Panc1 (cell line): ENCODE measurements at regions not wholly inside any gene's neighbourhood (a gene's known extent, or its start where the extent isn't known, plus 50 kb on each side); places are given as distances from the start of the nearest gene placed in this dataset.

ENCODE experiments used
- ATAC-seq: fragments of 200-7000 bp; cut with Tn5 transposase; 2 replicates; pipeline ENCODE4 v1.9.1; 2020; ENCODE audit warnings: mild to moderate bottlenecking, moderate library complexity
- BruUV-seq: library from RNA; stranded (reverse); fragments of 400-500 nt; replicated peaks from 2 replicates; lab custom pipeline; 2021; lab: Mats Ljungman, UMichigan
- CTCF ChIA-PET: fragments of 300-600 bp; sonication (Branson Sonifier 250); formaldehyde crosslinking; loops from one replicate; lab custom pipeline; 2022; ENCODE audit warnings: antibody characterized with exemption; lab: Charles Lee
- POLR2A ChIA-PET: fragments of 300-600 bp; sonication (Branson Sonifier 250); formaldehyde crosslinking; loops from one replicate; lab custom pipeline; 2022; ENCODE audit warnings: antibody characterized with exemption; lab: Charles Lee
- DNase-seq: peaks from one replicate; pipeline ENCODE4 v3.0.0-alpha.2; 2010; ENCODE audit warnings: low read depth, low spot score
- H3K27ac ChIP-seq: 2 replicates; pipeline ENCODE4 v1.5.1; 2011; ENCODE audit warnings: mild to moderate bottlenecking, low read length, inconsistent platforms
- H3K27me3 ChIP-seq: fragments of 200-500 bp; sonication (Bioruptor generic); 2 replicates; pipeline ENCODE4 v1.6.0; 2014; ENCODE audit warnings: low read length, inconsistent platforms; ENCODE audit not compliant: control insufficient read depth, insufficient read depth
- H3K36me3 ChIP-seq: fragments of 200-500 bp; sonication (Bioruptor generic); 2 replicates; pipeline ENCODE4 v1.5.1; 2014; ENCODE audit warnings: inconsistent platforms, mild to moderate bottlenecking, low read length, moderate library complexity; ENCODE audit not compliant: control insufficient read depth, insufficient read depth
- H3K4me1 ChIP-seq: 2 replicates; pipeline ENCODE4 v1.5.1; 2011; ENCODE audit warnings: inconsistent platforms, mild to moderate bottlenecking, low read length, moderate library complexity; ENCODE audit not compliant: control insufficient read depth, insufficient read depth
- H3K4me3 ChIP-seq, 2 experiments: 2 replicates each; pipeline ENCODE4 v1.5.1; 2011 to 2012; ENCODE audit warnings: low read depth in 2 of 2, low read length in 2 of 2, mild to moderate bottlenecking in 2 of 2, inconsistent platforms in 1 of 2, moderate library complexity in 1 of 2
- H3K9me3 ChIP-seq: fragments of 200-500 bp; sonication (Bioruptor generic); 2 replicates; pipeline ENCODE4 v1.5.1; 2014; ENCODE audit warnings: low read depth, mild to moderate bottlenecking, inconsistent platforms, low read length, moderate library complexity; ENCODE audit not compliant: control insufficient read depth, insufficient read depth
- POLR2AphosphoS5 ChIP-seq: IDR thresholded peaks from 2 replicates; pipeline ENCODE4 v1.6.1; 2012; ENCODE audit warnings: mild to moderate bottlenecking, low read depth, low read length, moderate library complexity
- SIN3A ChIP-seq: IDR thresholded peaks from 2 replicates; pipeline ENCODE4 v1.6.1; 2012; ENCODE audit warnings: low read depth, mild to moderate bottlenecking, low read length, moderate library complexity, borderline replicate concordance; ENCODE audit not compliant: insufficient read depth
- TCF7L2 ChIP-seq: IDR thresholded peaks from 2 replicates; pipeline ENCODE4 v1.6.1; 2011; ENCODE audit warnings: mild to moderate bottlenecking, low read depth, low read length, inconsistent platforms
- in situ Hi-C: cut with HindIII; loops from 2 replicates; pipeline ENCODE4 v1.10.0; 2016; ENCODE audit warnings: low sequenced_read_pairs, low pct_unique_long_range_greater_than_20kb
- intact Hi-C: fragments of 100-400 bp; cut with micrococcal nuclease; formaldehyde crosslinking; loops from one replicate; pipeline ENCODE4 v1.10.0; 2022; ENCODE audit not compliant: unreplicated experiment
- TF ChIP-seq, protein P1 (sequence below), 2 experiments: IDR thresholded peaks; 2 replicates each; pipeline ENCODE4 v1.6.1; 2011 to 2012; ENCODE audit warnings: low read depth in 2 of 2, control low read depth in 1 of 2, low read length in 1 of 2, mild to moderate bottlenecking in 1 of 2, moderate library complexity in 1 of 2; ENCODE audit not compliant: insufficient read depth in 1 of 2
- TF ChIP-seq, protein P2 (sequence below): fragments of 450-650 bp; IDR thresholded peaks from 2 replicates; pipeline ENCODE4 v1.5.1; 2017; ENCODE audit warnings: mild to moderate bottlenecking

GRCh38 chr10:111430070-111430469 lies 353.2 kb downstream of the ADRA2A start:
- ChIA-PET CTCF (no interaction called here), POLR2A (no interaction called here)
- no TSS peak for BruUV-seq
- no peaks in the 10 kb centered on the region for H3K27me3 ChIP-seq
- no peaks in the 10 kb centered on the region for H3K9me3 ChIP-seq
- no peak for TF ChIP-seq SIN3A
- TF ChIP-seq, protein P1, sequence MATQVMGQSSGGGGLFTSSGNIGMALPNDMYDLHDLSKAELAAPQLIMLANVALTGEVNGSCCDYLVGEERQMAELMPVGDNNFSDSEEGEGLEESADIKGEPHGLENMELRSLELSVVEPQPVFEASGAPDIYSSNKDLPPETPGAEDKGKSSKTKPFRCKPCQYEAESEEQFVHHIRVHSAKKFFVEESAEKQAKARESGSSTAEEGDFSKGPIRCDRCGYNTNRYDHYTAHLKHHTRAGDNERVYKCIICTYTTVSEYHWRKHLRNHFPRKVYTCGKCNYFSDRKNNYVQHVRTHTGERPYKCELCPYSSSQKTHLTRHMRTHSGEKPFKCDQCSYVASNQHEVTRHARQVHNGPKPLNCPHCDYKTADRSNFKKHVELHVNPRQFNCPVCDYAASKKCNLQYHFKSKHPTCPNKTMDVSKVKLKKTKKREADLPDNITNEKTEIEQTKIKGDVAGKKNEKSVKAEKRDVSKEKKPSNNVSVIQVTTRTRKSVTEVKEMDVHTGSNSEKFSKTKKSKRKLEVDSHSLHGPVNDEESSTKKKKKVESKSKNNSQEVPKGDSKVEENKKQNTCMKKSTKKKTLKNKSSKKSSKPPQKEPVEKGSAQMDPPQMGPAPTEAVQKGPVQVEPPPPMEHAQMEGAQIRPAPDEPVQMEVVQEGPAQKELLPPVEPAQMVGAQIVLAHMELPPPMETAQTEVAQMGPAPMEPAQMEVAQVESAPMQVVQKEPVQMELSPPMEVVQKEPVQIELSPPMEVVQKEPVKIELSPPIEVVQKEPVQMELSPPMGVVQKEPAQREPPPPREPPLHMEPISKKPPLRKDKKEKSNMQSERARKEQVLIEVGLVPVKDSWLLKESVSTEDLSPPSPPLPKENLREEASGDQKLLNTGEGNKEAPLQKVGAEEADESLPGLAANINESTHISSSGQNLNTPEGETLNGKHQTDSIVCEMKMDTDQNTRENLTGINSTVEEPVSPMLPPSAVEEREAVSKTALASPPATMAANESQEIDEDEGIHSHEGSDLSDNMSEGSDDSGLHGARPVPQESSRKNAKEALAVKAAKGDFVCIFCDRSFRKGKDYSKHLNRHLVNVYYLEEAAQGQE (IDR thresholded peaks at IDR 0.05; ENCODE audit: insufficient read depth in 1 of 2, low read depth in 2 of 2, low read length in 1 of 2), result no peak
- no peak for TF ChIP-seq TCF7L2
- TF ChIP-seq POLR2AphosphoS5, result no peak
- TF ChIP-seq, protein P2, sequence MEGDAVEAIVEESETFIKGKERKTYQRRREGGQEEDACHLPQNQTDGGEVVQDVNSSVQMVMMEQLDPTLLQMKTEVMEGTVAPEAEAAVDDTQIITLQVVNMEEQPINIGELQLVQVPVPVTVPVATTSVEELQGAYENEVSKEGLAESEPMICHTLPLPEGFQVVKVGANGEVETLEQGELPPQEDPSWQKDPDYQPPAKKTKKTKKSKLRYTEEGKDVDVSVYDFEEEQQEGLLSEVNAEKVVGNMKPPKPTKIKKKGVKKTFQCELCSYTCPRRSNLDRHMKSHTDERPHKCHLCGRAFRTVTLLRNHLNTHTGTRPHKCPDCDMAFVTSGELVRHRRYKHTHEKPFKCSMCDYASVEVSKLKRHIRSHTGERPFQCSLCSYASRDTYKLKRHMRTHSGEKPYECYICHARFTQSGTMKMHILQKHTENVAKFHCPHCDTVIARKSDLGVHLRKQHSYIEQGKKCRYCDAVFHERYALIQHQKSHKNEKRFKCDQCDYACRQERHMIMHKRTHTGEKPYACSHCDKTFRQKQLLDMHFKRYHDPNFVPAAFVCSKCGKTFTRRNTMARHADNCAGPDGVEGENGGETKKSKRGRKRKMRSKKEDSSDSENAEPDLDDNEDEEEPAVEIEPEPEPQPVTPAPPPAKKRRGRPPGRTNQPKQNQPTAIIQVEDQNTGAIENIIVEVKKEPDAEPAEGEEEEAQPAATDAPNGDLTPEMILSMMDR, result no peak
- H3K27ac ChIP-seq, result no peak overlapping the region
- intact Hi-C loops, result no loop called here
- no peaks in the 10 kb centered on the region for H3K36me3 ChIP-seq
- no peak for DNase-seq
- H3K4me3 ChIP-seq, result no peak overlapping the region
- in situ Hi-C loops, result no loop called here
- no peak for ATAC-seq
- H3K4me1 ChIP-seq, result no peaks in the 10 kb centered on the region

DNA sequence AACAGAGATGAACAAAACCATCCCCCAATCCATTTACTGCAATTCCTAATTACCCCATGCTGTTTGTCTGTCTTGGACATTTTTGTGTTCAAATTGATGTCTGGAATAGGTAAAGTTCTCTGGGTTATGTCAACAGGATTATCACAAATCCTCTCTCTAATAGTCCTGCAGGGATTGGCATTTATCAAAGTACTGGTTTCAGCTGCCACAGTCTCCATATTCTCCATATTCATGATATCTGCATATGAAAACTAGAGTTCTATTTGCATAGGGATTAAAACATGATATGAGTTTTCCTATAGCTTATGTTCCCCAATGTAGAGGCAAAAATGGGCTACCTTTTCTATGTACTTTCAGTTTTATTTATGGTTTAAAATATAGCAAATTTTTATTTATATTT lies 355.8 kb downstream of the ADRA2A start:
- Histone ChIP-seq H3K27me3 (no peaks in the 10 kb centered on the region), H3K36me3 (no peaks in the 10 kb centered on the region), H3K9me3 (no peaks in the 10 kb centered on the region), H3K4me3 (no peak overlapping the region), H3K27ac (no peak overlapping the region), H3K4me1 (no peaks in the 10 kb centered on the region)
- CTCF ChIA-PET, result no interaction called here
- TF ChIP-seq, protein P1 (IDR thresholded peaks at IDR 0.05; ENCODE audit: insufficient read depth in 1 of 2, low read depth in 2 of 2, low read length in 1 of 2), result no peak
- TF ChIP-seq TCF7L2, result no peak
- TF ChIP-seq SIN3A, result no peak
- no peak for TF ChIP-seq POLR2AphosphoS5
- TF ChIP-seq, protein P2, result no peak
- ATAC-seq, result no peak
- DNase-seq, result no peak
- no TSS peak for BruUV-seq
- intact Hi-C loops (no loop called here), in situ Hi-C loops (no loop called here)
- POLR2A ChIA-PET, result no interaction called here
